K562 (cell line): ENCODE measurements at regions not wholly inside any gene's neighbourhood (a gene's known extent, or its start where the extent isn't known, plus 50 kb on each side); places are given as distances from the start of the nearest gene placed in this dataset.

Experiments used
- CREM ChIP-seq: IDR thresholded peaks from 2 replicates; pipeline ENCODE4 v1.6.1; 2014; ENCODE audit warnings: antibody characterized with exemption, low read depth
- PCBP2 ChIP-seq: fragments of 200-400 bp; formaldehyde crosslinking; IDR thresholded peaks from 2 replicates; pipeline ENCODE4 v1.6.1; 2018; ENCODE audit warnings: low read length, low read depth, mild to moderate bottlenecking, moderate library complexity; ENCODE audit not compliant: poor library complexity, severe bottlenecking
- THRA ChIP-seq: fragments of 450-650 bp; IDR thresholded peaks from 2 replicates; pipeline ENCODE4 v1.6.1; 2017; ENCODE audit warnings: mild to moderate bottlenecking, moderate library complexity
- TF ChIP-seq, protein P1 (sequence below): fragments of 450-650 bp; formaldehyde crosslinking; IDR thresholded peaks from 2 replicates; pipeline ENCODE4 v1.4.0; 2020; ENCODE audit warnings: mild to moderate bottlenecking, moderate library complexity

GRCh38 chrX:56125946-56126345, 106.2 kb upstream of the KLF8 start:
- TF ChIP-seq CREM (no peak), PCBP2 (no peak), THRA (no peak)
- TF ChIP-seq, protein P1, sequence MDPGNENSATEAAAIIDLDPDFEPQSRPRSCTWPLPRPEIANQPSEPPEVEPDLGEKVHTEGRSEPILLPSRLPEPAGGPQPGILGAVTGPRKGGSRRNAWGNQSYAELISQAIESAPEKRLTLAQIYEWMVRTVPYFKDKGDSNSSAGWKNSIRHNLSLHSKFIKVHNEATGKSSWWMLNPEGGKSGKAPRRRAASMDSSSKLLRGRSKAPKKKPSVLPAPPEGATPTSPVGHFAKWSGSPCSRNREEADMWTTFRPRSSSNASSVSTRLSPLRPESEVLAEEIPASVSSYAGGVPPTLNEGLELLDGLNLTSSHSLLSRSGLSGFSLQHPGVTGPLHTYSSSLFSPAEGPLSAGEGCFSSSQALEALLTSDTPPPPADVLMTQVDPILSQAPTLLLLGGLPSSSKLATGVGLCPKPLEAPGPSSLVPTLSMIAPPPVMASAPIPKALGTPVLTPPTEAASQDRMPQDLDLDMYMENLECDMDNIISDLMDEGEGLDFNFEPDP: no peak
